Caco-2 (cell line): ENCODE measurements at regions not wholly inside any gene's neighbourhood (a gene's known extent, or its start where the extent isn't known, plus 50 kb on each side); places are given as distances from the start of the nearest gene placed in this dataset.

Source experiments
- BruUV-seq: library from RNA; stranded (reverse); fragments of 400-500 nt; replicated peaks from 2 replicates; lab custom pipeline; 2021; lab: Mats Ljungman, UMichigan
- CTCF ChIA-PET: fragments of 300-600 bp; sonication (Branson Sonifier 250); formaldehyde crosslinking; loops from one replicate; lab custom pipeline; 2022; ENCODE audit warnings: antibody characterized with exemption; lab: Charles Lee
- POLR2A ChIA-PET: fragments of 300-600 bp; sonication (Branson Sonifier 250); formaldehyde crosslinking; loops from one replicate; lab custom pipeline; 2022; ENCODE audit warnings: antibody characterized with exemption; lab: Charles Lee
- DNase-seq, 2 experiments: peaks; one replicate each; pipeline versions ENCODE4 v3.0.0 to v3.0.0-alpha.2; 2020 to 2022
- H3K27me3 ChIP-seq: replicated peaks from 2 replicates; pipeline ENCODE4 v1.6.0; 2011; ENCODE audit warnings: low read length; ENCODE audit not compliant: control insufficient read depth, insufficient read depth
- H3K36me3 ChIP-seq: 2 replicates; pipeline ENCODE4 v1.5.1; 2011; ENCODE audit warnings: low read length; ENCODE audit not compliant: control insufficient read depth, insufficient read depth
- H3K4me1 ChIP-seq: fragments of 250-450 bp; sonication (Bioruptor Pico); 2 replicates; pipeline ENCODE4 v1.5.1; 2020; ENCODE audit warnings: mild to moderate bottlenecking
- H3K4me3 ChIP-seq: 2 replicates; pipeline ENCODE4 v1.5.1; 2011; ENCODE audit warnings: low read depth, mild to moderate bottlenecking, control low read depth, low read length
- H3K9me3 ChIP-seq: fragments of 250-450 bp; sonication (Bioruptor Pico); 2 replicates; pipeline ENCODE4 v1.5.1; 2020; ENCODE audit warnings: mild to moderate bottlenecking, moderate library complexity
- H3K27ac Mint-ChIP-seq: one replicate; pipeline ENCODE4 v1.8.0; 2022; ENCODE audit warnings: mixed read lengths; ENCODE audit not compliant: unreplicated experiment
- H3K27me3 Mint-ChIP-seq: one replicate; pipeline ENCODE4 v1.8.0; 2022; ENCODE audit warnings: mixed read lengths; ENCODE audit not compliant: insufficient read depth, unreplicated experiment
- H3K36me3 Mint-ChIP-seq: one replicate; pipeline ENCODE4 v1.8.0; 2022; ENCODE audit warnings: mild to moderate bottlenecking, mixed read lengths; ENCODE audit not compliant: insufficient read depth, unreplicated experiment
- H3K4me1 Mint-ChIP-seq: one replicate; pipeline ENCODE4 v1.8.0; 2022; ENCODE audit warnings: low read depth, mixed read lengths; ENCODE audit not compliant: unreplicated experiment
- H3K4me3 Mint-ChIP-seq: one replicate; pipeline ENCODE4 v1.8.0; 2022; ENCODE audit warnings: mild to moderate bottlenecking, moderate library complexity, mixed read lengths; ENCODE audit not compliant: unreplicated experiment
- H3K9me3 Mint-ChIP-seq: one replicate; pipeline ENCODE4 v1.8.0; 2022; ENCODE audit warnings: mixed read lengths; ENCODE audit not compliant: unreplicated experiment
- CTCF ChIP-seq, 2 experiments: fragments of 200-600 bp in 1 of 2; IDR thresholded peaks; 1 replicate in 1 of 2; 2 replicates in 1 of 2; pipeline versions ENCODE4 v1.5.1 to v1.8.0; 2011 to 2022; ENCODE audit warnings: antibody characterized with exemption in 1 of 2, control low read depth in 1 of 2, inconsistent platforms in 1 of 2, low read depth in 1 of 2, low read length in 1 of 2, mild to moderate bottlenecking in 1 of 2, moderate library complexity in 1 of 2; ENCODE audit not compliant: insufficient read depth in 1 of 2, severe bottlenecking in 1 of 2, unreplicated experiment in 1 of 2
- intact Hi-C: fragments of 100-400 bp; cut with micrococcal nuclease; formaldehyde crosslinking; loops from one replicate; pipeline ENCODE4 v1.10.0; 2022; ENCODE audit not compliant: unreplicated experiment

- H3K4me1 Mint-ChIP-seq = no peaks in the 10 kb centered on the region
- H3K27me3 Mint-ChIP-seq = peaks cover 3% of the 10 kb centered on the region
- H3K27me3 ChIP-seq = no peaks in the 10 kb centered on the region
- no peak overlapping the region for H3K27ac Mint-ChIP-seq
- H3K4me1 ChIP-seq = no peaks in the 10 kb centered on the region
- no peaks in the 10 kb centered on the region for H3K36me3 Mint-ChIP-seq
- BruUV-seq = no TSS peak
- H3K36me3 ChIP-seq = no peaks in the 10 kb centered on the region
- ChIA-PET POLR2A (no interaction called here), CTCF (no interaction called here)
- intact Hi-C loops = no loop called here
- H3K9me3 Mint-ChIP-seq = no peaks in the 10 kb centered on the region
- no peaks in the 10 kb centered on the region for H3K9me3 ChIP-seq
- no peak overlapping the region for H3K4me3 ChIP-seq
- DNase-seq = no peak
- no peak overlapping the region for H3K4me3 Mint-ChIP-seq
- TF ChIP-seq CTCF (IDR thresholded peaks at IDR 0.05; ENCODE audit: insufficient read depth in 1 of 2, low read depth in 1 of 2, low read length in 1 of 2, severe bottlenecking in 1 of 2, unreplicated experiment in 1 of 2) = no peak
Observed at GRCh38 chr12:78739653-78740052, 124.9 kb upstream of the SYT1 start.

GRCh38 chr12:78746001-78746400 is 118.6 kb upstream of the SYT1 start:
- CTCF ChIA-PET = no interaction called here
- BruUV-seq = no TSS peak
- intact Hi-C loops = no loop called here
- Mint-ChIP-seq H3K4me3 (no peak overlapping the region), H3K9me3 (no peaks in the 10 kb centered on the region), H3K27me3 (no peaks in the 10 kb centered on the region), H3K27ac (no peak overlapping the region), H3K4me1 (no peaks in the 10 kb centered on the region), H3K36me3 (no peaks in the 10 kb centered on the region)
- H3K36me3 ChIP-seq = no peaks in the 10 kb centered on the region
- no peaks in the 10 kb centered on the region for H3K27me3 ChIP-seq
- no peaks in the 10 kb centered on the region for H3K4me1 ChIP-seq
- TF ChIP-seq CTCF (IDR thresholded peaks at IDR 0.05; ENCODE audit: insufficient read depth in 1 of 2, low read depth in 1 of 2, low read length in 1 of 2, severe bottlenecking in 1 of 2, unreplicated experiment in 1 of 2) = no peak
- POLR2A ChIA-PET = interaction anchor here (0.7 kb wide), 1 partner anchor 62 kb away, joined by 3 read pairs; no protein-coding TSS in a partner anchor
- no peaks in the 10 kb centered on the region for H3K9me3 ChIP-seq
- DNase-seq = no peak
- H3K4me3 ChIP-seq = no peak overlapping the region

GRCh38 chr12:78753058-78753457 is 111.5 kb upstream of the SYT1 start:
- H3K4me3 ChIP-seq = no peak overlapping the region
- H3K4me1 Mint-ChIP-seq = no peaks in the 10 kb centered on the region
- intact Hi-C loops = no loop called here
- H3K36me3 Mint-ChIP-seq = no peaks in the 10 kb centered on the region
- DNase-seq = no peak
- H3K36me3 ChIP-seq = no peaks in the 10 kb centered on the region
- H3K27me3 ChIP-seq = no peaks in the 10 kb centered on the region
- H3K9me3 ChIP-seq = no peaks in the 10 kb centered on the region
- ChIA-PET POLR2A (no interaction called here), CTCF (no interaction called here)
- H3K27ac Mint-ChIP-seq = no peak overlapping the region
- no peaks in the 10 kb centered on the region for H3K4me1 ChIP-seq
- no peaks in the 10 kb centered on the region for H3K27me3 Mint-ChIP-seq
- BruUV-seq = no TSS peak
- no peak overlapping the region for H3K4me3 Mint-ChIP-seq
- no peak for TF ChIP-seq CTCF (IDR thresholded peaks at IDR 0.05; ENCODE audit: insufficient read depth in 1 of 2, low read depth in 1 of 2, low read length in 1 of 2, severe bottlenecking in 1 of 2, unreplicated experiment in 1 of 2)
- H3K9me3 Mint-ChIP-seq = no peaks in the 10 kb centered on the region
